ENCODE measurements at regions not wholly inside any gene's neighbourhood (a gene's known extent, or its start where the extent isn't known, plus 50 kb on each side); places are given as distances from the start of the nearest gene placed in this dataset.

DNA sequence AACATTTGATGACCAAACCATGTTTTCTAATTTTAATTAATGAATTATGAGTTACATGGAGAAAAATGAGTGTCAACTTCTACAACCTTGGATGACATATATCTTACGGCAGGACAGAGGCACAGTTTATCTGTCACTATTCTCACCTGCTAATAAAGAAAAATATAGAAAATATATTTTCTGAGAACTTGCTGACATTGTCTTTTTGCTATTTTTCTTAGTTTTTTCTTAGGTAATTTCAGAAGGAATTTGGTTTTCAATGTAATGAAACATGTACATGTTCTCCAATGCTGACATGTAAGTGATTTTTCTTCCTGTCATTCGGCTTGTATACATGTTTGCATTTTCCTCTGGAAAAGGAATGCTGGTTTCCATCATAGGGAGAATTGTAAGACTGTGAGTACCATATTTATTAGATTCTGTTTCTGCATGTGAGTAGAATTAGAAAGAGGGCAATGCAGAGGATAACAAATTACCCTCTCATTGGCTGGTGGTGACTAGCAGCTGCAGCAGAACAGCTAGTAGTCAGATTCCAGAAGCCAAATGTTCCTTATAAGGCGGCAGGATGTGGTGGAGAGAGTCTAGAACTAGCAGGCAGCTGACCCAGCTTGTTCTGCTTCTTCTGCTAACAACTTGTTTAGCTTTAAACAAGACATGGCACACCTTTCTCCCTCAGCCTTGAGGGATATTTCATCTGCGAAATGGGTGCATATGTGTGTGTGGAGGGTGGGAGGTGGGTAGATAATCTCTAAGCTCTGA, 132.8 kb upstream of the SPACA1 start:
- no peak for TF ChIP-seq EZH2 (IDR thresholded peaks at IDR 0.05; ENCODE audit: low read length)
- TF ChIP-seq, protein P1, sequence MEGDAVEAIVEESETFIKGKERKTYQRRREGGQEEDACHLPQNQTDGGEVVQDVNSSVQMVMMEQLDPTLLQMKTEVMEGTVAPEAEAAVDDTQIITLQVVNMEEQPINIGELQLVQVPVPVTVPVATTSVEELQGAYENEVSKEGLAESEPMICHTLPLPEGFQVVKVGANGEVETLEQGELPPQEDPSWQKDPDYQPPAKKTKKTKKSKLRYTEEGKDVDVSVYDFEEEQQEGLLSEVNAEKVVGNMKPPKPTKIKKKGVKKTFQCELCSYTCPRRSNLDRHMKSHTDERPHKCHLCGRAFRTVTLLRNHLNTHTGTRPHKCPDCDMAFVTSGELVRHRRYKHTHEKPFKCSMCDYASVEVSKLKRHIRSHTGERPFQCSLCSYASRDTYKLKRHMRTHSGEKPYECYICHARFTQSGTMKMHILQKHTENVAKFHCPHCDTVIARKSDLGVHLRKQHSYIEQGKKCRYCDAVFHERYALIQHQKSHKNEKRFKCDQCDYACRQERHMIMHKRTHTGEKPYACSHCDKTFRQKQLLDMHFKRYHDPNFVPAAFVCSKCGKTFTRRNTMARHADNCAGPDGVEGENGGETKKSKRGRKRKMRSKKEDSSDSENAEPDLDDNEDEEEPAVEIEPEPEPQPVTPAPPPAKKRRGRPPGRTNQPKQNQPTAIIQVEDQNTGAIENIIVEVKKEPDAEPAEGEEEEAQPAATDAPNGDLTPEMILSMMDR (optimal IDR thresholded peaks at IDR 0.05 in 1 of 3, IDR thresholded peaks at IDR 0.05 in 1 of 3, conservative IDR thresholded peaks at IDR 0.05 in 1 of 3; ENCODE audit: extremely low read depth in 1 of 3, insufficient read depth in 2 of 3, low read length in 3 of 3): no peak
- no peak for DNase-seq (ENCODE audit: low read depth, low spot score)

DNA sequence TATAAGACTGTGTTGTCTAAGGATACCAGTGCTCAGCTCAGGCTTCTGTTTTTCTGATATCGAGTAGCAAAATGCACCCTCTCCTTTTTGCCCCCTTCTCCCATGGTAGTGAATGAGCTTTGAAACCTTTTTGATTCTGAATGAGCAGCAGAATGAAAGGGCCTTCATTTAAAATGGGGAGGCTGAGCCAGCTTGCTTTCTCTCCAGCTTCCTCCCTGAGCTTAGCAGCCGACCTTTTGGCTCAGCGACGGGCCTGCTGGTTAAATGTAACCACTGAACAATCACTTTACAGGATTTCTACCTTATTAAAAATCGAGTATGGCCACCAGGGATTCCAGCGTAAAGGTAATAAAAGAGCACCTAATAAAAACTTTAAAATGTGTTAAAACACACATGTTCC, 133.7 kb upstream of the SPACA1 start:
- H3K9me3 ChIP-seq (ENCODE audit: control insufficient read depth, low read depth, low read length): peaks cover 2% of the 10 kb centered on the region
- no peaks in the 10 kb centered on the region for H4K20me1 ChIP-seq (ENCODE audit: control insufficient read depth, extremely low read depth, insufficient read depth, low read length)
- H3K4me1 ChIP-seq (ENCODE audit: control insufficient read depth, extremely low read depth, insufficient read depth, low read length): no peaks in the 10 kb centered on the region
- H2AFZ ChIP-seq (ENCODE audit: control insufficient read depth, low read length): no peak overlapping the region
- H3K9me1 ChIP-seq (ENCODE audit: control insufficient read depth, extremely low read depth, insufficient read depth, low read length): no peaks in the 10 kb centered on the region
- no peak overlapping the region for H3K4me2 ChIP-seq (ENCODE audit: control insufficient read depth, extremely low read depth, insufficient read depth, low read depth, low read length)
- no peak for DNase-seq (ENCODE audit: low read depth, low spot score)
- H3K9ac ChIP-seq (ENCODE audit: control insufficient read depth, extremely low read depth, insufficient read depth, low read length): no peak overlapping the region
- no peaks in the 10 kb centered on the region for H3K79me2 ChIP-seq (ENCODE audit: control insufficient read depth, insufficient read depth, low read length)
- H3K27ac ChIP-seq (ENCODE audit: control insufficient read depth, insufficient read depth, low read length): no peak overlapping the region
- H3K27me3 ChIP-seq (ENCODE audit: control insufficient read depth, extremely low read depth, insufficient read depth, low read length): peaks cover 25% of the 10 kb centered on the region
- no peak for FAIRE-seq
- H3K4me3 ChIP-seq (ENCODE audit: control insufficient read depth in 2 of 3, extremely low read depth in 1 of 3, insufficient read depth in 2 of 3, low read depth in 1 of 3, low read length in 3 of 3): no peak overlapping the region
- dilution Hi-C loops (cut with MboI; ENCODE audit: extremely low pct_ligation_motif_present, low sequenced_read_pairs): no loop called here
- TF ChIP-seq EZH2 (IDR thresholded peaks at IDR 0.05; ENCODE audit: low read length): no peak
- TF ChIP-seq, protein P1 (optimal IDR thresholded peaks at IDR 0.05 in 1 of 3, IDR thresholded peaks at IDR 0.05 in 1 of 3, conservative IDR thresholded peaks at IDR 0.05 in 1 of 3; ENCODE audit: extremely low read depth in 1 of 3, insufficient read depth in 2 of 3, low read length in 3 of 3): no peak
- H3K36me3 ChIP-seq (ENCODE audit: control insufficient read depth in 2 of 2, extremely low read depth in 1 of 2, insufficient read depth in 2 of 2, low read length in 2 of 2): no peaks in the 10 kb centered on the region

More for the DNA sequence above, 132.8 kb upstream of the SPACA1 start:
- dilution Hi-C loops (cut with MboI; ENCODE audit: extremely low pct_ligation_motif_present, low sequenced_read_pairs): no loop called here
- no peak for FAIRE-seq
- Histone ChIP-seq H3K4me2 (ENCODE audit: control insufficient read depth, extremely low read depth, insufficient read depth, low read depth, low read length) (no peak overlapping the region), H3K9me3 (ENCODE audit: control insufficient read depth, low read depth, low read length) (peaks cover 2% of the 10 kb centered on the region), H3K27me3 (ENCODE audit: control insufficient read depth, extremely low read depth, insufficient read depth, low read length) (peaks cover 27% of the 10 kb centered on the region), H3K27ac (ENCODE audit: control insufficient read depth, insufficient read depth, low read length) (no peak overlapping the region), H3K79me2 (ENCODE audit: control insufficient read depth, insufficient read depth, low read length) (no peaks in the 10 kb centered on the region), H2AFZ (ENCODE audit: control insufficient read depth, low read length) (no peak overlapping the region), H3K36me3 (ENCODE audit: control insufficient read depth in 2 of 2, extremely low read depth in 1 of 2, insufficient read depth in 2 of 2, low read length in 2 of 2) (no peaks in the 10 kb centered on the region), H4K20me1 (ENCODE audit: control insufficient read depth, extremely low read depth, insufficient read depth, low read length) (no peaks in the 10 kb centered on the region), H3K4me1 (ENCODE audit: control insufficient read depth, extremely low read depth, insufficient read depth, low read length) (no peaks in the 10 kb centered on the region), H3K9ac (ENCODE audit: control insufficient read depth, extremely low read depth, insufficient read depth, low read length) (no peak overlapping the region), H3K9me1 (ENCODE audit: control insufficient read depth, extremely low read depth, insufficient read depth, low read length) (no peaks in the 10 kb centered on the region), H3K4me3 (ENCODE audit: control insufficient read depth in 2 of 3, extremely low read depth in 1 of 3, insufficient read depth in 2 of 3, low read depth in 1 of 3, low read length in 3 of 3) (no peak overlapping the region)
